CD4-positive, alpha-beta memory T cell (primary cell): ENCODE measurements at regions not wholly inside any gene's neighbourhood (a gene's known extent, or its start where the extent isn't known, plus 50 kb on each side); places are given as distances from the start of the nearest gene placed in this dataset.

ENCODE experiments used
- CTCF ChIA-PET: fragments of 350-600 bp; sonication (Branson Sonifier 250); formaldehyde crosslinking; loops from one replicate; lab custom pipeline; 2021; ENCODE audit warnings: inconsistent platforms; ENCODE audit not compliant: partially characterized antibody; lab: Charles Lee
- POLR2A ChIA-PET: fragments of 350-600 bp; sonication (Branson Sonifier 250); formaldehyde crosslinking; loops from one replicate; lab custom pipeline; 2021; ENCODE audit not compliant: partially characterized antibody; lab: Charles Lee
- DNase-seq, 5 donors: peaks; one replicate each; pipeline versions ENCODE4 v3.0.0 to v3.0.0-alpha.2; 2020 to 2022; ENCODE audit warnings: mixed read lengths in 1 of 5
- H3K27ac ChIP-seq: one replicate; pipeline ENCODE4 v1.7.0; 2013; ENCODE audit warnings: low read depth, low read length
- H3K27me3 ChIP-seq: 2 replicates; pipeline ENCODE4 v1.7.0; 2013; ENCODE audit warnings: mild to moderate bottlenecking, low read length, moderate library complexity; ENCODE audit not compliant: insufficient read depth
- H3K36me3 ChIP-seq: 2 replicates; pipeline ENCODE4 v1.7.0; 2013; ENCODE audit warnings: mild to moderate bottlenecking, low read length, moderate library complexity; ENCODE audit not compliant: insufficient read depth
- H3K4me1 ChIP-seq: 2 replicates; pipeline ENCODE4 v1.7.0; 2013; ENCODE audit warnings: mild to moderate bottlenecking, low read length, moderate library complexity; ENCODE audit not compliant: insufficient read depth
- H3K4me3 ChIP-seq, 2 donors: one replicate each; pipeline ENCODE4 v1.7.0; 2013; ENCODE audit warnings: low read length in 2 of 2, mild to moderate bottlenecking in 1 of 2
- H3K9me3 ChIP-seq, 2 donors: one replicate each; pipeline ENCODE4 v1.7.0; 2013; ENCODE audit warnings: low read length in 2 of 2, control low read depth in 1 of 2; ENCODE audit not compliant: control insufficient read depth in 1 of 2
- H3K27ac Mint-ChIP-seq, 7 donors: one replicate each; pipeline ENCODE4 v1.8.0; 2020 to 2021; ENCODE audit warnings: mixed read lengths in 7 of 7, mild to moderate bottlenecking in 6 of 7, inconsistent platforms in 3 of 7, moderate library complexity in 3 of 7
- H3K27me3 Mint-ChIP-seq, 2 donors: one replicate each; pipeline ENCODE4 v1.8.0; 2020 to 2021; ENCODE audit warnings: mixed read lengths in 2 of 2
- H3K36me3 Mint-ChIP-seq, 2 donors: one replicate each; pipeline ENCODE4 v1.8.0; 2020 to 2021; ENCODE audit warnings: mixed read lengths in 2 of 2, inconsistent platforms in 1 of 2, mild to moderate bottlenecking in 1 of 2
- H3K4me1 Mint-ChIP-seq, 4 donors: one replicate each; pipeline ENCODE4 v1.8.0; 2020 to 2021; ENCODE audit warnings: mixed read lengths in 4 of 4, mild to moderate bottlenecking in 1 of 4
- H3K4me3 Mint-ChIP-seq, 8 donors: one replicate each; pipeline ENCODE4 v1.8.0; 2020 to 2021; ENCODE audit warnings: mixed read lengths in 8 of 8, mild to moderate bottlenecking in 7 of 8, moderate library complexity in 6 of 8, inconsistent platforms in 3 of 8
- H3K9me3 Mint-ChIP-seq, 8 donors: one replicate each; pipeline ENCODE4 v1.8.0; 2020 to 2021; ENCODE audit warnings: mixed read lengths in 8 of 8, mild to moderate bottlenecking in 5 of 8, inconsistent platforms in 3 of 8, moderate library complexity in 1 of 8
- intact Hi-C: fragments of 100-400 bp; cut with micrococcal nuclease; formaldehyde crosslinking; loops from one replicate; pipeline ENCODE4 v1.15.1; 2023

DNA sequence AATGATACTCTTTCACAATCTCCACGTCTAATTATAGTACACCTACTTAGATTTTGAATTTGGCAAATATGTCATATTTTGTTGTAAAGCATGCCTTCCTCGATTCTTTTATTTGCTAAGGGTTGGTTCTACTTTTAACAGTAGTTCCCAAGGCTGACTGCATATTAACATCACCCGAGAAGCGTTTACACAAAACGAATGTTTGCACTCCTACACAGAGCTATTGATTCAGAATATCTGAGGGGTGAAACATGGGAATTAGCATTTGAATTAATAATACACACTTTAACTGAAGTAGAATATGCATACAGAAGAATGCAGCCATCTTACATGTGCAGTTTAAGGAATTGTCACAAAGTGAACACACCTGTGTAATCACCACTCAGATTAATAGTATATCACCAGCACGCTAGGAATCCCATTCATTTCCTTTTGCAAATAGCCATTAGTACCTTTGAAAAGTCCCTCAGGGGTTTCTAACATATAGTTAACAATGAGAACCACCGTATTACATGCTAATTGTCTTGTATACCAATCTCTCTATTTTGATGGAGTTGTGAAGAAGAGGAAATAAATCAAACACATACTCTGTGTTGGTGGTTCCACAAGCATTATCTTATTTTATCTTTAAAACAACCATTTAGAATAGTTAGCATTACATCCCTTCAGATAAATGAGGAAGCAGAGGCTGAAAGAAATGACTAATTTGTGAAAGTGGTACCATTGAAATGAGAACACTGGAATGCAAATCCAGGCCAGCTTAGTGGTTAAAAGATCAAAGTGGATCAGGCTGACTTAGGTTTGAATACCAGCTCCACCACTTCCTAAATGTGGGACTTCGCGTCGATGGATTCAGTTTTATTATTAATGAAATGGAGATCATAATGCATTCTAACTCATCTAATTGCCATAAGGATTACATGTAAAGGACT, 317.6 kb downstream of the HDGFL1 start:
- Histone ChIP-seq H3K36me3 (no peaks in the 10 kb centered on the region), H3K4me3 (no peak overlapping the region), H3K27me3 (no peaks in the 10 kb centered on the region), H3K9me3 (no peaks in the 10 kb centered on the region), H3K4me1 (no peaks in the 10 kb centered on the region), H3K27ac (no peak overlapping the region)
- intact Hi-C loops: no loop called here
- Mint-ChIP-seq H3K36me3 (no peaks in the 10 kb centered on the region), H3K4me3 (no peak overlapping the region), H3K27ac (no peak overlapping the region), H3K4me1 (no peaks in the 10 kb centered on the region), H3K9me3 (peaks cover 0 to 7% (median 3%) of the 10 kb centered on the region in 8 donors), H3K27me3 (no peaks in the 10 kb centered on the region)
- ChIA-PET CTCF (no interaction called here), POLR2A (no interaction called here)
- DNase-seq: no peak

DNA sequence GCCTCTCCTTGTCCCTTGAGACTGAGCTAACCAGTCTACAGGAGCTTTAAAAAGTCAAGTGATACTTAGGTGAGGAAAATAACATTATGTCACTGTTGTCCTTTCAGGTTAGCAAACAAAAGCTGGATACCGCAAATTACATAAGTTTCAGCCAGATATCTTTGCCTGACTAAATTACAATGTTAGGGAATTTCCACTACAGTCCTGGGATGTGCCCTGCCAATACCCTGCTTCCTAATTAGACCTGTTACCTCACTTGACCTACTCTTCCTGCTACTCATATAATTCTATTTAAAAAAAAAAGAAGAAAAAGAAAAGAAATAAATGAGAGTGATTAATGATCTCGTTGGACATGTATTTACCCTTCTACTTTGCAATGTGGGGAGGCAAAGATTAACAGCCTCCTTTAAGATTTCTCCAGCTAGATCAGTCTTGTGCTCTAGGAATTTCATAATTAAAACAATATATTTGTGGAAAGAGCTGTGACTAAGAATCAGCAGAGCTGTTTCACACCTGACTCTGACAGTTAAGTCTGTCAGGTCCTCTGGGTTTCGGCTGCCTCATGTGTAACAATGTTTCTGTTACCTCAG, 318.9 kb downstream of the HDGFL1 start:
- Mint-ChIP-seq H3K27ac (no peak overlapping the region), H3K4me1 (no peaks in the 10 kb centered on the region), H3K4me3 (no peak overlapping the region), H3K36me3 (no peaks in the 10 kb centered on the region), H3K27me3 (no peaks in the 10 kb centered on the region), H3K9me3 (peaks cover 0 to 7% (median 3%) of the 10 kb centered on the region in 8 donors)
- Histone ChIP-seq H3K4me1 (no peaks in the 10 kb centered on the region), H3K36me3 (no peaks in the 10 kb centered on the region), H3K27me3 (no peaks in the 10 kb centered on the region), H3K9me3 (no peaks in the 10 kb centered on the region), H3K27ac (no peak overlapping the region), H3K4me3 (no peak overlapping the region)
- DNase-seq: no peak
- intact Hi-C loops: no loop called here
- CTCF ChIA-PET: no interaction called here
- POLR2A ChIA-PET: no interaction called here

DNA sequence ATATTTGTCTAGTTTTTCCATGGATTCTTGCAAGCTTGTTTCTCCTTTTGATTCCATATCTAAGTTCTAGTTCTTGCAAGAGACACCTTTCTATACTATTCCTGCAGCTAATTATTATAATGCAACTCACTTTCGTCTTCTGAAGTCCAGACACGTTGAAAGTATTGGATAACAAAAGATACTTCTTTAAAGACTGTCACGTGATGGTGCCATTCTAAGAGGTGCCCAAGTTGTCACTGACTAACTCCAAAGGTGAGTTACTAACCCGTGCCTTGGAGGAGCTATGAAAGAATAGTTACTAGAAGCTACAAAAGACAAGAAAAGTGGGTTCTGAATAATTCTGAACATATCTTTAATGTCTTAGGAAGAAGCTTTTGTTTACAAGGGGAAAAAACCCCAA, 322.6 kb downstream of the HDGFL1 start:
- H3K36me3 ChIP-seq: no peaks in the 10 kb centered on the region
- H3K4me3 ChIP-seq: no peak overlapping the region
- intact Hi-C loops: no loop called here
- H3K9me3 ChIP-seq: no peaks in the 10 kb centered on the region
- Mint-ChIP-seq H3K36me3 (no peaks in the 10 kb centered on the region), H3K27me3 (no peaks in the 10 kb centered on the region), H3K9me3 (peaks cover 0 to 7% (median 1%) of the 10 kb centered on the region in 8 donors), H3K27ac (no peak overlapping the region), H3K4me3 (no peak overlapping the region), H3K4me1 (no peaks in the 10 kb centered on the region)
- H3K27ac ChIP-seq: no peak overlapping the region
- no peaks in the 10 kb centered on the region for H3K27me3 ChIP-seq
- no peaks in the 10 kb centered on the region for H3K4me1 ChIP-seq
- CTCF ChIA-PET: no interaction called here
- POLR2A ChIA-PET: no interaction called here
- no peak for DNase-seq

DNA sequence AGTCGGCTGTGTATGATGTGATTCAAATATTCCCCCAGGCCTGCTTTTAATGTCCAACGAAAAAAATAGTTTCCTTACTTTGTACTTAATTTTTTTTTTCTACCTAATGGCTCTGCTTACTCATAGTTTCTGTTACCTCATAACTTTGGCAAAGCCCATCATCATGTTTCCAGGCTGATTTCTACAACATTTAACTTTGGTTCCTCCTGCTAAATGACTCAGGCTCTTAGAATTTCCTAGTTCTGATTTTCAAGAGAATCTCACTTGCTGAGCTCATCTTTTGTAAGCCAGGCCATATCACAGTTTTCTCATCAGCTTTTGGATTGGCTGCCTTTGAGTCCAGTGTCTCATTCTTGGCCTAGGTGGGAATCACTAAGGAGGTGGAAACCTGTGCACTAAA, 323.1 kb downstream of the HDGFL1 start:
- Histone ChIP-seq H3K27ac (no peak overlapping the region), H3K4me3 (no peak overlapping the region), H3K4me1 (no peaks in the 10 kb centered on the region), H3K36me3 (no peaks in the 10 kb centered on the region), H3K27me3 (no peaks in the 10 kb centered on the region), H3K9me3 (no peaks in the 10 kb centered on the region)
- intact Hi-C loops: no loop called here
- Mint-ChIP-seq H3K36me3 (no peaks in the 10 kb centered on the region), H3K4me1 (no peaks in the 10 kb centered on the region), H3K27ac (no peak overlapping the region), H3K4me3 (no peak overlapping the region), H3K9me3 (peaks cover 0 to 7% (median 1%) of the 10 kb centered on the region in 8 donors), H3K27me3 (no peaks in the 10 kb centered on the region)
- ChIA-PET POLR2A (no interaction called here), CTCF (no interaction called here)
- DNase-seq: no peak

DNA sequence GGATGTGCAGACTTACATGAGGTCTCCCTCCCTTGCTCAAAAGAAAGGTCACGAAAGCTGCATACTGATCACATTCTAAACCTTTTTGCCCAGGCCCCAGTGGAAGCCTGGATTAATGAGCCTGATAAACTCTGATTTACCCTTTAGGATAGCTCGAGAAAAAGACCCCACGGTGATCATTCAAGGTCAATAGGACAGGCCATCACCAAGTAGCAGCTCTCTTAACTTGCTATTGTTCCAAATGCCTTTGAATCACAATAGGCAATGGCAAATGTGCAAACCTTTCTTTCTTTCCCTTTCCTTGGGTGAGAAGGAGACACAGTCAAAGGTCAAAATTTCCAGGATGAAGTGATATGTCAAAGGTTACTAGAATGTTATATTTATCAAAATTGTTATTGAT, 327.3 kb downstream of the HDGFL1 start:
- Mint-ChIP-seq H3K4me3 (no peak overlapping the region), H3K36me3 (no peaks in the 10 kb centered on the region), H3K9me3 (peaks cover 0 to 5% (median 0%) of the 10 kb centered on the region in 8 donors), H3K4me1 (no peaks in the 10 kb centered on the region), H3K27me3 (no peaks in the 10 kb centered on the region), H3K27ac (no peak overlapping the region)
- Histone ChIP-seq H3K36me3 (no peaks in the 10 kb centered on the region), H3K27ac (no peak overlapping the region), H3K27me3 (no peaks in the 10 kb centered on the region), H3K9me3 (no peaks in the 10 kb centered on the region), H3K4me3 (no peak overlapping the region), H3K4me1 (no peaks in the 10 kb centered on the region)
- no peak for DNase-seq
- CTCF ChIA-PET: no interaction called here
- intact Hi-C loops: no loop called here
- POLR2A ChIA-PET: no interaction called here

DNA sequence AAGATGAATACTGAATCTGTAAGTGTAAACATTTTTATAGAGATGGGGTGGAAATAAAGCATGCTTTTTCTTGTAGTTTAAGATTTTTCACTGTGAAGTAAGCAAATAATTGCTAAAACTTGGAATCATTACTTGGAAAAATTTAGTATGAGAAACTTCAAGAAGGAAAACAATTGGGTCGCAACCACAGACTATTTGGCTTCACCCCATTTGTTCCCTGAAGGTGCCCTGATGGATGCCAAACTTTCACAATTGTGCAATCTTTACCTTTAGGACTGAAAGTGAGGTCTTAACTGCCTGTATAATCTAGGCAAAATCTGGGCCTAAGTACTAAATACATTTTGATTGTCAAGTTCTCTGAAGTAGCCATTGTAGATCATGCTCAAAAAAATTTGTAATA, 330.1 kb downstream of the HDGFL1 start:
- no peaks in the 10 kb centered on the region for H3K27me3 ChIP-seq
- Mint-ChIP-seq H3K27ac (no peak overlapping the region), H3K4me1 (no peaks in the 10 kb centered on the region), H3K27me3 (no peaks in the 10 kb centered on the region), H3K9me3 (peaks cover 0 to 5% (median 0%) of the 10 kb centered on the region in 8 donors), H3K36me3 (no peaks in the 10 kb centered on the region), H3K4me3 (no peak overlapping the region)
- intact Hi-C loops: no loop called here
- CTCF ChIA-PET: no interaction called here
- H3K4me3 ChIP-seq: no peak overlapping the region
- H3K9me3 ChIP-seq: no peaks in the 10 kb centered on the region
- no peaks in the 10 kb centered on the region for H3K4me1 ChIP-seq
- no peak for DNase-seq
- H3K27ac ChIP-seq: no peak overlapping the region
- H3K36me3 ChIP-seq: no peaks in the 10 kb centered on the region
- POLR2A ChIA-PET: no interaction called here

DNA sequence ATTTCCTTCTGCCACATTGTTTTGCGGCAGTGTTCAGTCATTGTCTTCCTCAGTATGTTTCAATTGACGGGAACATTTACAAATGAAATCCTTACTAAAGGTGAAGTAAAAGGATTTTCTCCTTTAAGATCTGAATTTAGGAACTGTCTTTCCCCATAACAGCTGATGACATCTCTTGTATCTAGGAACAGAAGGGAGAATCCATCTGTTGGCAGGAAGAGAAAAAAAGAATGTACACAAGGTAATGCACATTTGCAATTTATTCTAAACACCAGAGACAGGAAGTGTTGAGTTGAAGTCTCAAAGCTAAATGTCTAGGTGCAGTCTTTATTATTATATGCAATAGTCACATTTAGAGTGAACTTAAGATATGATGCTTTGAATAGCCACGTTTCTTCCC, 334.5 kb downstream of the HDGFL1 start:
- H3K4me1 Mint-ChIP-seq: no peaks in the 10 kb centered on the region

More for the DNA sequence above, 334.5 kb downstream of the HDGFL1 start:
- POLR2A ChIA-PET: no interaction called here
- intact Hi-C loops: no loop called here
- CTCF ChIA-PET: no interaction called here
- Mint-ChIP-seq H3K27ac (no peak overlapping the region), H3K9me3 (peaks cover 0 to 8% (median 2%) of the 10 kb centered on the region in 8 donors), H3K36me3 (no peaks in the 10 kb centered on the region), H3K4me3 (no peak overlapping the region), H3K27me3 (no peaks in the 10 kb centered on the region)
- Histone ChIP-seq H3K4me1 (no peaks in the 10 kb centered on the region), H3K27me3 (no peaks in the 10 kb centered on the region), H3K27ac (no peak overlapping the region), H3K9me3 (no peaks in the 10 kb centered on the region), H3K4me3 (no peak overlapping the region), H3K36me3 (no peaks in the 10 kb centered on the region)
- DNase-seq: no peak
